Endothelial cell of umbilical vein (primary cell): ENCODE measurements at regions not wholly inside any gene's neighbourhood (a gene's known extent, or its start where the extent isn't known, plus 50 kb on each side); places are given as distances from the start of the nearest gene placed in this dataset.
A peak's percentile ranks its signal among the peaks of the same experiment; 100 is the strongest.

ENCODE experiments used
- CTCF ChIP-seq, 2 donors: IDR thresholded peaks; 1 replicate in 1 of 2; 2 replicates in 1 of 2; pipeline ENCODE4 v1.5.1; 2011; ENCODE audit warnings: low read length in 2 of 2, mild to moderate bottlenecking in 2 of 2, moderate library complexity in 2 of 2, control low read depth in 1 of 2, inconsistent platforms in 1 of 2, low read depth in 1 of 2; ENCODE audit not compliant: insufficient read depth in 1 of 2; ENCODE audit errors: extremely low read depth in 1 of 2
- EZH2 ChIP-seq: IDR thresholded peaks from 2 replicates; pipeline ENCODE4 v1.6.1; 2012; ENCODE audit warnings: borderline replicate concordance, low read depth, mild to moderate bottlenecking, moderate library complexity, low read length, inconsistent platforms; ENCODE audit not compliant: severe bottlenecking
- FOS ChIP-seq: IDR thresholded peaks from 2 replicates; pipeline ENCODE4 v1.6.1; 2011; ENCODE audit warnings: mild to moderate bottlenecking, low read length, moderate library complexity, borderline replicate concordance; ENCODE audit not compliant: insufficient read depth
- GATA2 ChIP-seq: IDR thresholded peaks from 2 replicates; pipeline ENCODE4 v1.7.0; 2011; ENCODE audit warnings: low read depth, mild to moderate bottlenecking, moderate library complexity, mixed read lengths, low read length; ENCODE audit not compliant: insufficient read length, insufficient read depth
- JUN ChIP-seq: IDR thresholded peaks from 2 replicates; pipeline ENCODE4 v1.6.1; 2011; ENCODE audit warnings: borderline replicate concordance, low read depth; ENCODE audit not compliant: insufficient read length, insufficient read depth
- MAX ChIP-seq: IDR thresholded peaks from 2 replicates; pipeline ENCODE4 v1.6.1; 2011; ENCODE audit not compliant: insufficient read depth, insufficient read length
- POLR2A ChIP-seq: IDR thresholded peaks from 2 replicates; pipeline ENCODE4 v1.6.1; 2012; ENCODE audit warnings: low read depth, mild to moderate bottlenecking, control low read depth, low read length
- POLR2AphosphoS5 ChIP-seq: IDR thresholded peaks from 2 replicates; pipeline ENCODE4 v1.6.1; 2012; ENCODE audit warnings: low read depth, mild to moderate bottlenecking, control low read depth, low read length, moderate library complexity; ENCODE audit not compliant: insufficient read depth

GRCh38 chr9:113657765-113658544 is 194.4 kb downstream of the RGS3 start:
- TF ChIP-seq POLR2AphosphoS5 (no peak), POLR2A (no peak), CTCF (IDR thresholded peaks at IDR 0.05; ENCODE audit: extremely low read depth in 1 of 2, insufficient read depth in 1 of 2, low read depth in 1 of 2, low read length in 2 of 2) (peak; percentile 92 to 96), MAX (no peak), EZH2 (no peak), FOS (no peak), JUN (no peak), GATA2 (no peak)
